H1 (cell line): ENCODE measurements at regions not wholly inside any gene's neighbourhood (a gene's known extent, or its start where the extent isn't known, plus 50 kb on each side); places are given as distances from the start of the nearest gene placed in this dataset.
"Not testable (repeated sequence)": the region's sequence is repeated elsewhere in the genome, so short reads cannot be mapped to it uniquely, and the experiment has no call there.

Experiments used
- CTCF ChIA-PET: fragments of 300-600 bp; sonication (Branson Sonifier 250); formaldehyde crosslinking; loops from one replicate; lab custom pipeline; 2021; ENCODE audit not compliant: partially characterized antibody; lab: Charles Lee
- POLR2A ChIA-PET: fragments of 300-600 bp; sonication (Branson Sonifier 250); formaldehyde crosslinking; loops from one replicate; lab custom pipeline; 2021; ENCODE audit warnings: inconsistent platforms; ENCODE audit not compliant: partially characterized antibody; lab: Charles Lee
- DNase-seq, 2 experiments: peaks; one replicate each; pipeline versions ENCODE4 v3.0.0 to v3.0.0-alpha.2; 2010 to 2022; ENCODE audit warnings: low spot score in 2 of 2, low read depth in 1 of 2, mixed read lengths in 1 of 2
- FAIRE-seq: peaks from 2 replicates; lab custom pipeline; 2011; peaks lifted over from hg19 to GRCh38; lab: Jason Lieb, UNC
- H2AFZ ChIP-seq: 2 replicates; pipeline ENCODE4 v1.8.1; 2012; ENCODE audit warnings: low read length, inconsistent platforms
- H2AK5ac ChIP-seq: 2 replicates; pipeline ENCODE4 v1.6.1; 2013; ENCODE audit warnings: low read depth, low read length
- H2BK120ac ChIP-seq: replicated peaks from 2 replicates; pipeline ENCODE3; 2013; ENCODE audit warnings: low read depth, low read length, inconsistent platforms
- H2BK12ac ChIP-seq: 2 replicates; pipeline ENCODE4 v1.6.1; 2013; ENCODE audit warnings: low read depth, low read length
- H2BK15ac ChIP-seq: 2 replicates; pipeline ENCODE4 v1.6.1; 2013; ENCODE audit warnings: low read length
- H2BK20ac ChIP-seq: 2 replicates; pipeline ENCODE4 v1.6.1; 2013; ENCODE audit warnings: low read length
- H2BK5ac ChIP-seq: 2 replicates; pipeline ENCODE4 v1.6.1; 2013; ENCODE audit warnings: low read depth, low read length
- H3K14ac ChIP-seq: 2 replicates; pipeline ENCODE4 v1.6.1; 2013; ENCODE audit warnings: inconsistent platforms; ENCODE audit not compliant: insufficient read length
- H3K18ac ChIP-seq: 2 replicates; pipeline ENCODE4 v1.6.1; 2013; ENCODE audit warnings: low read length; ENCODE audit errors: extremely low read depth
- H3K23ac ChIP-seq: 2 replicates; pipeline ENCODE4 v1.6.1; 2013; ENCODE audit warnings: inconsistent platforms; ENCODE audit not compliant: insufficient read length
- H3K23me2 ChIP-seq: 2 replicates; pipeline ENCODE4 v1.6.1; 2013; ENCODE audit warnings: low read depth, low read length
- H3K27ac ChIP-seq: 2 replicates; pipeline ENCODE4 v1.6.1; 2011; ENCODE audit warnings: low read depth, low read length, inconsistent platforms
- H3K27me3 ChIP-seq, 4 experiments: replicated peaks in 1 of 4; 1 replicate in 1 of 4; 2 replicates in 3 of 4; pipeline versions ENCODE4 v1.6.1 to v1.8.1; 2011 to 2013; ENCODE audit warnings: low read length in 3 of 4, mild to moderate bottlenecking in 3 of 4, inconsistent platforms in 2 of 4, mixed read lengths in 2 of 4, moderate library complexity in 1 of 4; ENCODE audit not compliant: control insufficient read depth in 3 of 4, insufficient read depth in 3 of 4; ENCODE audit errors: extremely low read depth in 1 of 4
- H3K36me3 ChIP-seq, 4 experiments: 2 replicates each; pipeline versions ENCODE4 v1.6.1 to v1.8.1; 2011 to 2013; ENCODE audit warnings: mild to moderate bottlenecking in 4 of 4, low read length in 3 of 4, moderate library complexity in 2 of 4, control low read depth in 1 of 4, inconsistent platforms in 1 of 4; ENCODE audit not compliant: insufficient read depth in 4 of 4, control insufficient read depth in 2 of 4
- H3K4ac ChIP-seq: replicated peaks from 2 replicates; pipeline ENCODE3; 2013; ENCODE audit warnings: low read length, low read depth, mixed read lengths, inconsistent platforms; ENCODE audit not compliant: insufficient read length
- H3K4me1 ChIP-seq, 4 experiments: replicated peaks in 1 of 4; 1 replicate in 1 of 4; 2 replicates in 3 of 4; pipeline versions ENCODE4 v1.6.1 to v1.8.1; 2011 to 2013; ENCODE audit warnings: low read length in 3 of 4, inconsistent platforms in 2 of 4, mixed read lengths in 1 of 4; ENCODE audit not compliant: insufficient read depth in 4 of 4, control insufficient read depth in 3 of 4
- H3K4me2 ChIP-seq, 2 experiments: 2 replicates each; pipeline versions ENCODE4 v1.6.1 to v1.8.1; 2011 to 2013; ENCODE audit warnings: low read depth in 2 of 2, low read length in 2 of 2, control low read depth in 1 of 2, inconsistent platforms in 1 of 2, mild to moderate bottlenecking in 1 of 2; ENCODE audit not compliant: insufficient read depth in 1 of 2
- H3K4me3 ChIP-seq, 4 experiments: fragments of 200-600, 300-600 bp in 1 of 4; sonication (generic), shearing (Covaris generic), sonication (Bioruptor Twin) in 1 of 4; 2 replicates each; pipeline versions ENCODE4 v1.5.1 to v1.8.1; 2011 to 2016; ENCODE audit warnings: low read length in 4 of 4, low read depth in 3 of 4, control low read depth in 2 of 4, inconsistent platforms in 2 of 4, mild to moderate bottlenecking in 2 of 4, mixed read lengths in 1 of 4, moderate library complexity in 1 of 4; ENCODE audit not compliant: insufficient read depth in 2 of 4; ENCODE audit errors: extremely low read depth in 1 of 4
- H3K56ac ChIP-seq: replicated peaks from 2 replicates; pipeline ENCODE3; 2013; ENCODE audit warnings: low read depth, mild to moderate bottlenecking, mixed read lengths, low read length, inconsistent platforms; ENCODE audit not compliant: insufficient read length
- H3K79me1 ChIP-seq: 2 replicates; pipeline ENCODE4 v1.6.1; 2013; ENCODE audit warnings: low read depth, low read length, control low read depth
- H3K79me2 ChIP-seq, 2 experiments: 2 replicates each; pipeline versions ENCODE4 v1.6.1 to v1.8.1; 2012 to 2013; ENCODE audit warnings: low read length in 2 of 2, mild to moderate bottlenecking in 2 of 2, inconsistent platforms in 1 of 2; ENCODE audit not compliant: insufficient read depth in 2 of 2, control insufficient read depth in 1 of 2
- H3K9ac ChIP-seq, 4 experiments: replicated peaks in 1 of 4; 1 replicate in 1 of 4; 2 replicates in 3 of 4; pipeline versions ENCODE4 v1.6.1 to v1.8.1; 2011 to 2013; ENCODE audit warnings: low read depth in 3 of 4, low read length in 3 of 4, control low read depth in 2 of 4, mild to moderate bottlenecking in 2 of 4, moderate library complexity in 2 of 4, inconsistent platforms in 1 of 4; ENCODE audit errors: extremely low read depth in 1 of 4
- H3K9me3 ChIP-seq, 2 experiments: 2 replicates each; pipeline versions ENCODE4 v1.6.1 to v1.8.1; 2012 to 2013; ENCODE audit warnings: mild to moderate bottlenecking in 2 of 2, moderate library complexity in 2 of 2, control low read depth in 1 of 2, inconsistent platforms in 1 of 2, low read depth in 1 of 2, low read length in 1 of 2, mixed read lengths in 1 of 2; ENCODE audit not compliant: insufficient read depth in 2 of 2
- H4K20me1 ChIP-seq, 2 experiments: replicated peaks in 1 of 2; 2 replicates each; pipeline versions ENCODE3 to v1.8.1; 2011 to 2013; ENCODE audit warnings: inconsistent platforms in 2 of 2, low read length in 2 of 2, mild to moderate bottlenecking in 1 of 2; ENCODE audit not compliant: insufficient read depth in 2 of 2, control insufficient read depth in 1 of 2
- H4K5ac ChIP-seq: 2 replicates; pipeline ENCODE4 v1.6.1; 2013; ENCODE audit warnings: low read length, low read depth, mixed read lengths, inconsistent platforms; ENCODE audit not compliant: insufficient read length
- H4K8ac ChIP-seq: 2 replicates; pipeline ENCODE4 v1.8.0; 2013; ENCODE audit warnings: mild to moderate bottlenecking, moderate library complexity, low read length, inconsistent platforms; ENCODE audit not compliant: insufficient read depth; ENCODE audit errors: extremely low read depth
- H4K91ac ChIP-seq: replicated peaks from 2 replicates; pipeline ENCODE3; 2013; ENCODE audit warnings: low read length, mixed read lengths, inconsistent platforms; ENCODE audit not compliant: insufficient read length
- WGBS, 2 experiments: shearing (Covaris generic) in 1 of 2; methylation state at CpG; one replicate each; pipeline versions ENCODE4 v1.1.6 to v1.1.7; 2013 to 2015; ENCODE audit warnings: low lambda C conversion rate in 2 of 2, mixed read lengths in 2 of 2, inconsistent platforms in 1 of 2, low coverage in 1 of 2, missing lambda C conversion rate in 1 of 2; ENCODE audit not compliant: insufficient replicate concordance in 2 of 2, insufficient coverage in 1 of 2, insufficient read length in 1 of 2; ENCODE audit errors: extremely low coverage in 1 of 2, missing lambda C conversion rate in 1 of 2; 5-methylcytosine and 5-hydroxymethylcytosine counted together

GRCh38 chr17:20698463-20699206, 119.1 kb downstream of the CDRT15L2 start:
- H2BK20ac ChIP-seq, H2BK15ac ChIP-seq, H3K27ac ChIP-seq, H3K36me3 ChIP-seq, H3K4me3 ChIP-seq, H3K9me3 ChIP-seq, H3K4ac ChIP-seq, H2AK5ac ChIP-seq, H3K4me1 ChIP-seq, H2BK12ac ChIP-seq, H3K9ac ChIP-seq, H2BK120ac ChIP-seq, H4K91ac ChIP-seq, H3K4me2 ChIP-seq, CTCF ChIA-PET, H2BK5ac ChIP-seq, H3K14ac ChIP-seq, DNase-seq, H3K18ac ChIP-seq, H3K79me2 ChIP-seq, H2AFZ ChIP-seq, H3K27me3 ChIP-seq, H4K20me1 ChIP-seq, H3K23ac ChIP-seq, H3K23me2 ChIP-seq, H4K8ac ChIP-seq, POLR2A ChIA-PET, FAIRE-seq, H4K5ac ChIP-seq, H3K79me1 ChIP-seq, H3K56ac ChIP-seq: not testable (repeated sequence)
- WGBS, 2 experiments: 90% methylated on average over 5 of the region's 8 CpGs; no CpG with 5 or more reads in 1 of the 2 experiments

- H2BK20ac ChIP-seq, H2BK15ac ChIP-seq, H3K56ac ChIP-seq, H2BK12ac ChIP-seq, H3K4ac ChIP-seq, H3K4me2 ChIP-seq, H3K79me1 ChIP-seq, H3K36me3 ChIP-seq, H2AFZ ChIP-seq, H2AK5ac ChIP-seq, H4K20me1 ChIP-seq, H3K14ac ChIP-seq, H3K4me1 ChIP-seq, POLR2A ChIA-PET, H3K18ac ChIP-seq, CTCF ChIA-PET, H4K8ac ChIP-seq, H3K9ac ChIP-seq, H2BK5ac ChIP-seq, H4K91ac ChIP-seq, H3K27ac ChIP-seq, H3K4me3 ChIP-seq, H3K23me2 ChIP-seq, H3K9me3 ChIP-seq, H2BK120ac ChIP-seq, H4K5ac ChIP-seq, H3K23ac ChIP-seq, H3K27me3 ChIP-seq, FAIRE-seq, DNase-seq, H3K79me2 ChIP-seq: not testable (repeated sequence)
- WGBS, 2 experiments: 66% methylated on average over 4 of the region's 5 CpGs; no CpG with 5 or more reads in 1 of the 2 experiments
Observed at GRCh38 chr17:20700528-20700927, 121.0 kb downstream of the CDRT15L2 start.
